Hepatic stellate cell (primary cell): ENCODE measurements at regions not wholly inside any gene's neighbourhood (a gene's known extent, or its start where the extent isn't known, plus 50 kb on each side); places are given as distances from the start of the nearest gene placed in this dataset.

Source experiments
- DNase-seq: peaks from one replicate; pipeline ENCODE4 v3.0.0; 2011; ENCODE audit warnings: low spot score

DNA sequence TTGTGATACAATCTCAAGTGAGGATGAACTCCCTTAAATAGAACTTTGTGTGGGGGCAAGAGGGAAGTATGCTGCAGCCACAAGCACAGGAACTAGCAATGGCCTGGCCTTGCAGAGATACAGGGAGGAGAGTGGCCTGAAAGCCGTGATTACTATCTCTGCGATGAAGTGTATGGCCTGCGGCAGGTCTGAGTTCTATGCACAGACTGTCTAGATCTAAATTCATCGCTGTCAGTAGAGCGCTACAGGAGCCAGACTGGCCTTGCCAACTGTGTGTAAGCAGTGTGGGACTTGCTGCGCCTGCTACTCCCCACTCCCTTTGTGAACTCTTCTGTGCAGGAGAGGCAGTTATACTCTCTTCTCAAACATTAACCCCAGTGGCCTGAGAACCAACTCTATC lies 997.0 kb downstream of the GRIK2 start:
- DNase-seq = no peak

DNA sequence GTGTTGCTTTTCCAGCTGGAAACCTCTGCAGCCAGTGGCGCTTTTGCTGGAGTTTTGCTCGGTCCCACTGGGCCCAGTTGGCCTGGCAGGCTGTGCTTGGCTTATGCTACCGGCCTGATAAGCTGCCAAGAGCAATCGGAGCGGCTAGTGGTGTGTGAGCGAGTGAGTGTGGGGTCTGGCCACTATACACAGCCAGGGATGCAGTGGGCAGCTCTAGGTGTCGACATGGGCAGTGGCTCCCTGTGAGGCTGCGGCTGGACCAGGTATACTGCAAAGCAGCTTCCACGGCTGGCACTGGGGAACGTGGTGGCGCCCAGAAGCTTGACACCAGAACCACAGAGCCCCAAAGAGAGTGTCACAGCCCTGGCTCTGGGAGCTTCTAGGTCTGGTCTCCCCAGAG lies 996.5 kb downstream of the GRIK2 start:
- DNase-seq = no peak

DNA sequence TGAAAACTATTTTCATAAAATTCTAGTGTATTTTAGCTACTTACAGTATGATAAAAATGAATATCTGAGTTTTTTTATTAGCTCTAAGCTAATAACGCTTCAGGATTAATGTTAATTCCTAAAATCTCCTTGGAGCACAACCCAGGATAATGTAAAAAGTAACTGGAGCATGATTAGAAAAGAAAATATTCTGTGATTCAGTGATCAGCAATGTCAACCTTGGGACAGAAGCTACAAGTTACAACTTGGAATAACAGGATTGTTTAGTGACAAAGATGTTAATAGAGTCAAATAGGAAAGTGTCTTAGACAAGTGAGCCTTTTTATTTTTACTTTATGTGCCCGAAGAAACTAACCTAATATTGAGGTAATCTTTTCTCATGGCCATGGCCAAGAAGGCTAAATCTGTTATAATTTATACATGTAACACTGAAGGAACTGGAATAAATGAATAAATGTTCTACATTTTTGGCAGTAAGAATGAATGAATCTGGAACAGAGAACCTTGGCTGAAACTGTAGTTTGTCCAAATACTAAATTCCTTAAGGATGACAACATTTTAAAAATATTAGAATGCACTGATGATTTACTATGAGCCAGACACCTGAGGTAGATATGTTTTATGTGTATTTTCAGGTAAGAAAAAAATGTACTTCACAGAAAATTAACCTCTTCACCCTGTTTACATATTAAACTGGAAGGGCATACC lies 994.0 kb downstream of the GRIK2 start:
- no peak for DNase-seq

DNA sequence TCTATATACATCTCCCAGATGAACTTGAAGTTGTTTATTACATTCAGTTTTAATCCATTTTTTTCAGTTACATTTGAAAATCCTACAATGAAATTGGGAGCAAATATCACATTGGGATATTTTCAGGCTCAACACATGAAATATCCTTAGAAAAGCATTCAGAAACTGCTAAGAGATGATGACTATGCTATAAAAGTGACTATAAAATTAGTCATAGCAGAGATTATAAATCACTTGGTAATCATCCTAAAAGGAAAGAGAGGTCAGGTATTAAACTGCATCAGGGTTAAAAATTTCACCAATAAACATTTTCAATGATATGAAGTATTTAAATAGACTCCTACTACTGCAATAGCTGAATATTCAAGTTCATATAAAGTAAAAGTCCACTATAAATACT lies 987.7 kb downstream of the GRIK2 start:
- no peak for DNase-seq

GRCh38 chr6:102356170-102356569 lies 962.7 kb downstream of the GRIK2 start:
- no peak for DNase-seq

- DNase-seq = no peak
Measured at GRCh38 chr6:102355578-102355977, 962.1 kb downstream of the GRIK2 start.

GRCh38 chr6:102352552-102352951 lies 959.0 kb downstream of the GRIK2 start:
- no peak for DNase-seq

- DNase-seq = no peak
Measured at GRCh38 chr6:102344769-102345168, 951.3 kb downstream of the GRIK2 start.

DNA sequence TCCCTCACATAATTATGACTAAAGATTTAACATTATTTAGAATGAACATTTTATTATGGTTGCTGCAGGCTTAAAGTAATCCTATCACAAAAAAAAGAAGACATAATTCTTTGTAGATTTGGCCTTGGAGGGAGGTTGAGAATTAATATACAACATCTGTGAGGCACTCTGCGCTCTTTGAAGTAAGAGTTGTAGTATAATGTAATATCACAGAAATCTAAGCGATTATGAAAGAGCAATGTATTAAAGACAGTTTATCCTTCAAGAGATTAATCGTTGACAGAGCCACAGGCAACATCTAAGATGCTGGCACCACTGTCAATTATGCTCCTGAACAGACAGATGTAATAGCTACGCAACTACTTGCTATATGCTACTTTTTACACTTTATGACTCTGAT lies 946.8 kb downstream of the GRIK2 start:
- DNase-seq = no peak

DNA sequence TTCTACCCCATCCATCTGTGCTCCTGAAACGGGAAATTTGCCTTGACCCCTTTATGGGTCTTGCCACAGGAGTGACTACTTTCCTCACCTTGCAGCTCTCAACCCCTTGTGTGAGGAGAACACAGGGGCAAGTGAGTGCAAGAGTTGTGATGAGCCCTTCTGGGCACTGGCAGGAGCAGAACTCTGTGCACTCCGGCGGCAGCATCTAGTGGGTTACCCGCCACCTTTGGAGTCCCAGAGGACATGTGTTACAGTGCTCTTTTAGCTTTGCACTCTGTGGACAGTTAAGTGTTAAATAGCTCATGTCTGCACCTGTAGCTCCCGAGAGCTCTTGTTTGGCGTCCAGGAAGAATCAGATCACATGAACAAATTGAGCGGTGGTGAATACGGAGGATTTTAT lies 940.2 kb downstream of the GRIK2 start:
- DNase-seq = no peak

GRCh38 chr6:102327697-102328225 lies 934.3 kb downstream of the GRIK2 start:
- DNase-seq = no peak

DNA sequence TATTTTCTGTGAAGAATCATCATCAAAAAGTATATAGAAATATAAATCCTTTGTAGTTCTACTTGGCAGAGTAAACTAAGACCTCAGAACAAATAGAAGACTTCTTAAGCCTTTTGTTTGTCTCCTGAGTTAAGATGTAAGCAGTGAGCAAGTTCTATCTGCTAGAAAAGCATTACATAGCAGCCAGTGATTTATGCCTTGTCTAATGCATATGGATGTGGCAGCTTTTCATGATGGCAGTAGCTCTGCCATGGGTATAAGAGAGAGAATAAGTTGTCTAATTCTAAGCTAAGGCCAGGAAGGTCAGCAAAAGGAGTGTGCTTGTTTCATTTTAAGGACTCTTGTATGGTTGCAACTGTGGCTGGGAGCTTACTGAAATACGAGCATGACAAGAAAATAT lies 920.2 kb downstream of the GRIK2 start:
- no peak for DNase-seq

DNA sequence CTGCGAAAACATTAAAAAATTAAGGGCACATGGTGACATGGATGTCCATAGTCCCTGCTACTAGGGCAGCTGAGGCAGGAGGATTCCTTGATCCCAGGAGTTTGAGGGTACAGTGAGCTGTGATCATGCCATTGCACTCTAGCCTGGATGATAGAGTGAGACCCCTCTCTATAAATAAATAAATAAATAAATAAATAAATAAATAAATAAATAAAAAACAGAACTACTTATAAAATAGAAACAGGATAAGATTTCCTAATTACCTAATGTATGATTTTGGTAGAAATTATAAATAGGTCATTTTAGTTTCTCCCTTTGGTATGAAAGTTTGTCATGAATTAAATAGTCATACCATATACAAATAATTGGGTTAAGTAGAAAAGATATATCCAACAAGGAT lies 916.2 kb downstream of the GRIK2 start:
- DNase-seq = no peak

GRCh38 chr6:102300350-102300749 lies 906.8 kb downstream of the GRIK2 start:
- DNase-seq = no peak

DNA sequence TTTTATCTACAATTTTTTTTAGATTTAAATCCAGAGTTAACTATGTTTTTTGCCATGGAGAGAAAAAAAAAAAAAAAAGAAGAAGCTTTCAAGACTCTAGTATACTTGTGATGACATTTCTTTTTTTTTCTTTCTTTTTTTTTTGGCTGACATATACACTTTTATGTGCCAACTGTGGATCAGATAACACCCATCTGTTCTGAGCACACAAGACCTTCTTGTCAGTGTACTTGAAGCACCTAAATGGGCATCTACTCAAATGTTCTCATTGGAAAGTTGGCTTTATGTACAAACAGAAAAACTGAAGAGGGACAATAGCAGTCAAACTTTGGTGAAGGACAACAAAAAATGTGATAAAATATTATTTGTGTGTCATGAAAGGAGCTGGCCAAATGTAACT lies 904.5 kb downstream of the GRIK2 start:
- no peak for DNase-seq
